ENCODE measurements at regions not wholly inside any gene's neighbourhood (a gene's known extent, or its start where the extent isn't known, plus 50 kb on each side); places are given as distances from the start of the nearest gene placed in this dataset.

- no peak for TF ChIP-seq TCF7 (IDR thresholded peaks at IDR 0.05; ENCODE audit: low read depth)
- no peak for TF ChIP-seq ATF1 (CRISPR knock-in tag; IDR thresholded peaks at IDR 0.05)
- no peak for TF ChIP-seq ZNF335 (CRISPR knock-in tag; IDR thresholded peaks at IDR 0.05)
- TF ChIP-seq ZNF556 (CRISPR knock-in tag; IDR thresholded peaks at IDR 0.05; ENCODE audit: borderline replicate concordance), result no peak
- TF ChIP-seq ZBTB7B (CRISPR knock-in tag; IDR thresholded peaks at IDR 0.05), result no peak
- TF ChIP-seq MYC (CRISPR knock-in tag; IDR thresholded peaks at IDR 0.05; ENCODE audit: borderline replicate concordance), result no peak
- TF ChIP-seq BHLHE40 (IDR thresholded peaks at IDR 0.05; ENCODE audit: low read length), result no peak
- TF ChIP-seq, protein P1, sequence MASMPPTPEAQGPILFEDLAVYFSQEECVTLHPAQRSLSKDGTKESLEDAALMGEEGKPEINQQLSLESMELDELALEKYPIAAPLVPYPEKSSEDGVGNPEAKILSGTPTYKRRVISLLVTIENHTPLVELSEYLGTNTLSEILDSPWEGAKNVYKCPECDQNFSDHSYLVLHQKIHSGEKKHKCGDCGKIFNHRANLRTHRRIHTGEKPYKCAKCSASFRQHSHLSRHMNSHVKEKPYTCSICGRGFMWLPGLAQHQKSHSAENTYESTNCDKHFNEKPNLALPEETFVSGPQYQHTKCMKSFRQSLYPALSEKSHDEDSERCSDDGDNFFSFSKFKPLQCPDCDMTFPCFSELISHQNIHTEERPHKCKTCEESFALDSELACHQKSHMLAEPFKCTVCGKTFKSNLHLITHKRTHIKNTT (CRISPR knock-in tag; IDR thresholded peaks at IDR 0.05), result no peak
- no peak for TF ChIP-seq NR2F6 (IDR thresholded peaks at IDR 0.05)
- no peak for TF ChIP-seq NR2F6 (CRISPR knock-in tag; IDR thresholded peaks at IDR 0.05)
- no peak for TF ChIP-seq ZNF274 (CRISPR knock-in tag; IDR thresholded peaks at IDR 0.05)
Measured at GRCh38 chr6:78530208-78530607, 337.1 kb upstream of the IRAK1BP1 start.
